HG02852 (cell line): ENCODE measurements at regions not wholly inside any gene's neighbourhood (a gene's known extent, or its start where the extent isn't known, plus 50 kb on each side); places are given as distances from the start of the nearest gene placed in this dataset.

Experiments used
- ATAC-seq: cut with Tn5 transposase; IDR thresholded peaks from one replicate; pipeline ENCODE4 v1.9.1; 2021; ENCODE audit warnings: mild to moderate bottlenecking, moderate library complexity; ENCODE audit not compliant: unreplicated experiment

DNA sequence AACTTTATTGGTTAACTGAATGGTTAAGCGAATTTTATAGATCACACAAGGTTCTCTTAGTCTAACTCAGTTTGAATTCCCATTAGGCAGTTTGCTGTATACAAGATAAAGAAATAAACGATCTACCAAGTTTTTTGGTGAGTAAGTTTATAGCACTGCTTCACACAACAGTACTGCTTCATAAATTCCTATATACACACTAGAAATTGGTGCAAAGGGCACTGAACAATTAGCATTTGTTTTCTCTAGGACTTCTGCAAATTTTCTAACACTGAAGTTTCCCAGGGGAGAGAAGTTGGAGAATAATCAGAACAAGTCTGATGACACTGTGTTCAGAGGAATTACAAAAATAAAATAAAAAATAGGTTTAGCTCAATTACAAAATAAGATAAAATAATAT lies 1138.8 kb upstream of the PCDH9 start:
- ATAC-seq: no peak

DNA sequence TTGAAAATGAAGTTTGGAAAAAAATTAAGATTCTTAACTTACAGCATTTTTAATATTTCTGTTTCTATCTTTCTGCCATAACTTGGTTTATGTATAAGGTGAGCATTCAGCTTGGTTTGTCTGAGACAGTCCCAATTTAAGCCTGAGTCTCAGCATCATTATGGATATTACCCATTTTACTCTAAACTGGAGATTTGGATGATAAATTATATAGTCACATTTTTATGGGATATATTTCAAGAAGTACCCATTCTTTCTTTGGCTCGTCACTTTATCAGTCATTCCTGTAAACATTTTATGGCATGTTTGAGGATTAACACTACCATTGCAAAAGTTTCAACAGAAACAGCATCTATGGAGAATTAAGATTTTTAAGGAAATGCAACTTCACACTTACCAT lies 1129.0 kb upstream of the PCDH9 start:
- no peak for ATAC-seq

DNA sequence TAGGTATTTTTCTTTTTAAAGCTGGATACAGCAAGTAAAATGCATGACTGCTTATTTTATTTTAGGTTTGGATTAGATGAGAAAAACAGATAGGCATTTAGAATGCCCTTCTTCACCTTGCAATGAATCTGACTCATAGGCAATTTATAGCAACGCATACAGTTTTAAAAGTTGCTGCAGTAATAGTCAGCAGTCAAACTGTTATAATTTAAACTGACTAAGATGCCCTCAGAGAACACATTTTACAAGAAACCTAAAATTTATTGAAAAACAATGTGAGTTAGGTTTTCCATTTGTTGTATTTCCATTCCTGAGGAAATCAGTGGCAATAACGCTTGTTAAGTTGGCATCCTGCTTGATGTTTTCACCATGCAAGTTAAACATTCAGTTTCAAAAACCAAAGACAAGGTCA lies 1128.2 kb upstream of the PCDH9 start:
- ATAC-seq: no peak

DNA sequence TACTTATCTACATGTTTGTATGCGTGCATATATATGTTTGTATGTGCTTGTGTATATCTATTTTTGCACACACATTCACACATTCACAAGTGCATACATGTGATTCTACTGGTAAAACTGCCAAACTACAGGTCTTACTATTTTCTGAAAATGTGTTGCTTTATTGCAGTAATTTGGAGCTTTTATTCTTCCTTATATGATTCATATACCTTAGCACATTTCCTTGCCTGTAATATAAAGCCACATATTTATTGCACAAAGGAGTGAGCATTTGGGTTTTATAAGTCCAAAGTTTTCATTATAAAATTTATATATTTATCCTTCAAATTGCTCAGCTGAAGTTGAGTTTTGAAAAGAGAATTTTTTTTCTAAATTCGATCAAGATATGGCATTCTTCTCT lies 1120.4 kb upstream of the PCDH9 start:
- no peak for ATAC-seq

DNA sequence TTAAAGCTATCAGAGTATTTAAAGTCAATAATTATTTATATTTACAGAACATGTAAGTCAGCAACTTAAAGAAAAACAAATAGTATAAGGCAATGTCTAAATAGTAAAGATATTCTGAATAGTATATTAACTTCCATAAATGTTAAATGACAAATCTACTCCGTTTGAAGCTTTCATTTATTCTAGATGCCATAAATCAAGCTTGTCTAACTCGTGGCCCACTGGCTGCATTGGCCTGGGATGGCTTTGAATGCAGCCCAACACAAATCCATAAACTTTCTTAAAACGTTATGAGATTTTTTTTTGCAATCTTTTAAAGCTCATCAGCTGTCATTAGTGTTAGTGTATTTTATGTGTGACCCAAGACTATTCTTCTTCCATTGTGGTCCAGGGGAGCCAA lies 1117.1 kb upstream of the PCDH9 start:
- ATAC-seq: no peak

DNA sequence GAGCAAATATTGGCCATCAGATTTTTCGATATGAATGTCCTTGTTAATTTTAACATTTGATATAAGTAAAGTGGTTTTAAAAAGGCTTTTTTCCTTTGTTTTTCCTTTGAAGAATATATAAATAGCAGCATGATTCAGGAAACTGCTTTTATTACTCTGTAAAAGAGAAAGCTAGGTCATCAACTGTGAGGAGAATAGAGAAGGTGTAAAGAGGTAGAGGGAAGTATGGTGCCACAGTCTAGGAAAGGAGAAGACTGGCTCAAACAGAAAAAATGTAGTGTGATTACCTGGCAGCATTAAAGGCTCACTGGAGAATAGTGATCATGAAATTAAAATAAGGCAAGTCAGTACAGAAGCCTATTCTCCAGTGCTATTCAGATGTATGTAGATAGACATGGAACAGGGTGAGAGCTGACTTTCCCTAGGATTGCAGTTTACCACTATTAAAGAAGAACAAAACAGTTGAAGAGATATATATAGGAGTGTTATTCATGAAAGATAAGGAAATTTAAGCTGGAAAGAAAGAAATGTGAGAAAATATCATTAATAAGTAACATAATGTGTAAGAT lies 1115.9 kb upstream of the PCDH9 start:
- ATAC-seq: no peak

DNA sequence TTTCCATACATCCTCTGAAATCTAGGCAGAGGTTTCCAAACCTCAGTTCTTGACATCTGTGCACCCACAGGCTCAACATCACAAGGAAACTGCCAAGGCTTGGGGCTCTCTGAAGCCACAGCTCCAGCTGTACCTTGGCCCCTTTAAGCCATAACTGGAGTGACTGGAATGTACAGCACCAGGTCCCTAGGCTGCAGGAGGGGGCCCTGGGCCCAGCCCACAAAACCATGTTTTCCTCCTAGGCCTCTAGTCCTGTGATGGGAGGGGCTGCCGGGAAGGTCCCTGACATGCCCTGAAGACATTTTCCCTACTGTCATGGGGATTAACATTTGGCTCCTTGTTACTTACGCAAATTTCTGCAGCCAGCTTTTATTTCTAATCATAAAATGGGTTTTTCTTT lies 1093.0 kb upstream of the PCDH9 start:
- ATAC-seq: no peak

DNA sequence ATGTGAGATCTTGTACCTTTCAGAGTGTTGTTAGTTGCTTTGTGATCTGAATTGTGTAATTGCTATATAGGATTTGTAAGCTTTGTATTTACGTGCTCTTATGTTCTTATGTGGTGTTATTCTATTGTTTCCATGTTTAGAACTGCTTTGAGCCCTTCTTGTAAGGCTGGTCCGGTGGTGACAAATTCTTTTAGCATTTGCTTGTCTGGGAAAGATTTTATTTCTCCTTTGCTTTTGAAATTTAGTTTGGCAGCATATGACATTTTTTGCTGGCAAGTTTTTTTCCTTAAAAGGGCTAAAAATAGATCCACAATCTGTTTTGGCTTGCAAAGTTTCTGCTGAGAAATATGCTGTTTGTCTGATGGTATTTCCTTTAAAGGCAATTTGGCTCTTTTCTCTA lies 1089.2 kb upstream of the PCDH9 start:
- ATAC-seq: no peak

DNA sequence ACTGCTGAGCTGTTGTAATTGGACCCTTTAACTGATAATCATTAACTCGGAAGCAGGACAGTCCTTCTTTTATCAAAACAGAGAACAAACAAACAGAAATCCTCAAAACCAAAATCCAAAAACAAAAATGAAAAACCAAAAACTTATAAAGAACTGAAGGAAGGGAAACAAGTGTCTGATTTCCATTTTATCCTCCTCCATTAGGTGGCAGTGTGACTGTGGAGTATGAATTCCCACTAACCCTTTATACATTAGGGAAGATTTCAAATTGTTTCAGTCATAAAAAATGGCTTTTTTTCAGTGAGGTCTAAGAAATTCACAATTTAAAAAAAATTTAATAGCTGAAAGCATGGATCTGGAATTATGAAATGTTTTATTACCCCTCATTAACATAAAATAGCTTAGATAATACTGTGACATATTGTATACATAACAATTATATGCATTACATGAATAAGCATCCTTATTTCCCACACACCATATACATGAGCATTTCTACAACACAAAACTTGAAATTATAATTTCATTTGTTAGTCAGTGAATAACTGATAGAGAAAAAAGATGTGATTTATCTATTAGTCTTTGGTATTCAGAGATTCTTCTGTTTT lies 1074.3 kb upstream of the PCDH9 start:
- peak; percentile 74 for ATAC-seq

DNA sequence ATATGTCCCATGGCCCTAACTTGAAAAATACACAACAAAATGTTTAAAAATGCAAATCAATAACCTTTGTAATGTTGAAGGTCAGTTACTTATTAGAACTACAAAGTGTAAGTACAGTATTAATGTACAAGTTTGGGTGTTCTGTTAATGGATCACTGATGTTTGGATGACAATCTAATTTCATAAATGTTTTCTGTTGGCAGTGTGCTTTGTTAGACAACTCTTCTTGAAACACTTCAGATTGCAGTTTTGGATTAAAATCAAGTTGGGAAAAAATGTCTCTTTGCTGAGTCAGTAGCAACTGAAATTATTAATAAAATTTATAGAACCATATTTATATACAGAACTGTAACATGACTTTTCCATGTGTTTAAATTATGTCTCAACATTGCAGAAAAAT lies 1063.5 kb upstream of the PCDH9 start:
- no peak for ATAC-seq

DNA sequence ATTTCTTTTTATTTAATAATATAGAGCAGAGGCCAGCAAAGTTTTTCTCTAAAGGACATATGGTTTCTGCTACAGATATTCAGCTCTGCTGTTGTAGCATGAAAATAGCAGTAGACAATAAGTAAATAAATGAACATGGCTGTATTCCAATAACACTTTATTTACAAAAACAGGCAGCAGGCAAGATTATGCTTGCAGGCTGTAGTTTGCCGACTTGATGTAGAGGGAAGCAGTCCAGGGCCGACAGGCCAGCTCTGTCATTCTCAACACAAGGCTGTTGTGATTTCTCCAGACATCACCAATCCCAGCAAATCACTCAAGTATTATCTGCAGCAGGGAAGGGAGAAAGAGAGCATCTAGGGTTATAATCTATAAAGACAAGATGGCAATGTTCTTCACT lies 1062.5 kb upstream of the PCDH9 start:
- no peak for ATAC-seq

DNA sequence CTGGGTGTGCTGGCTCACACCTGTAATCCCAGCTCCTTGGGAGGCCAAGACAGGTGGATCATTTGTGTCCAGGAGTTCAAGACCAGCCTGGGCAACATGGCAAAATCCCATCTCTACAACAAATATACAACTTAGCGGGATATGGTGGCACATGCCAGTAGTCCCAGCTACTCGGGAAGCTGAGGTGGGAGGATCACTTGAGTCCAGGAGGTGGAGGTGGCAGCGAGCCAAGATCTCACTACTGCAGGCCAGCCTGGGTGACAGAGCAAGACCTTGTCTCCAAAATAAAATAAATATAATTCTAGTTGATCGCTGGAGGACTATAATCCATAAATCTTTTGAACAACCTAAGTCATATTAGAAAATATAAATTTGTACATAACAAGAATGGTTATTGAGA lies 1061.5 kb upstream of the PCDH9 start:
- ATAC-seq: no peak

DNA sequence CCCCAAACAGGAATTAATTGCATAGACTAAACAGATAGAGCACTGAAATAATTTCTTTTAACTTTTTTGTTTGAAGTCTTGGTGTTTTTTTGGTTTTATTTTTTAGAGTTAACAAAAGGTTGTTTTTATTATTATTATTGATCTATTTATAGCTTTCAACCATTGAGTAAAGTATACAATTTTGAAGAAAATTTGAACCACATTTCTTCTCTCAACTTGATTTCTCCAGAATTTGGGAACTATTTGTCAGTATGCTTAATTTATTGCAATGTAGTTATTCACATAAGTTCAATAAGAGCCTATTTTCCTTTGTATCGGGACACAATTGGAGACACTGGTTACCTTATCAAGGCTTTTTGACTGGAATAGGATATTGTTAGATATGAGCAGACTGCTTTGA lies 1045.6 kb upstream of the PCDH9 start:
- ATAC-seq: no peak

DNA sequence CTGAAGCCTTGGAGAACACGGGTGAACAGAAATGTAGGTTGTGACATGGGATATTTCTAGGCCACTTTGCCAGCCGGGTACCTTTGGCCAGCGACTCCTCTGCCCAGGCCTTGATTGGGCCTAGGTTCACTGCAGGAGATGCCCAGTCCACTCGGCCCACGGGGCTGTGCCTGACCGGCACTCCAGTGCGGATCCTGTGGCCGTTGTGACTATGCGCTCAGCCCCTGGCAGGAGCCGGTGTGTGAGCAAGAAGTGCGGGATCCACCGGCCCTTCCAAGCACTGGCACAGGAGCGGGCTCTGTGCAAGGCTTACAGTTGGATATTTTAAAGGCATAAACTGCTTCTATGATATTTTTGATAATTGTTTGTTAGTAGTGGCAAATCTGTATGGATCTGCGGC lies 1042.5 kb upstream of the PCDH9 start:
- ATAC-seq: no peak

DNA sequence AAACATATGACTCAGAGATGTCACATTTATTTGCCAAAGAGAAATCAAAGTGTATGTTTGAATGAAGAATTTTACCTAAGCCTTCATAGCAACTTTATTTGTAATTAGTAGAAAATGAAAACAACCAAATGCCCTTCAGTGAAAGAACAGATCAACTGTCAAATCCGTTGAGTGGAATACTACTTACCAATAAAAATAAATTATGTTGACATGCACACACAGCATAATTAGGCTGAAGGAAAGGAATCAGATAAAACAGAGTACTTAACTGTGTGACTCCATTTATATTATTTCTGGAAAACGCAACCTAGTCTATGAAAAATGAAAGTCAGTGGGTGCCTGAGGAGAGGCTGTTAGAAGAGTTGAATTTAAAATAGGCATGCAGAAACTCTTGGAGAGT lies 1034.6 kb upstream of the PCDH9 start:
- ATAC-seq: no peak

DNA sequence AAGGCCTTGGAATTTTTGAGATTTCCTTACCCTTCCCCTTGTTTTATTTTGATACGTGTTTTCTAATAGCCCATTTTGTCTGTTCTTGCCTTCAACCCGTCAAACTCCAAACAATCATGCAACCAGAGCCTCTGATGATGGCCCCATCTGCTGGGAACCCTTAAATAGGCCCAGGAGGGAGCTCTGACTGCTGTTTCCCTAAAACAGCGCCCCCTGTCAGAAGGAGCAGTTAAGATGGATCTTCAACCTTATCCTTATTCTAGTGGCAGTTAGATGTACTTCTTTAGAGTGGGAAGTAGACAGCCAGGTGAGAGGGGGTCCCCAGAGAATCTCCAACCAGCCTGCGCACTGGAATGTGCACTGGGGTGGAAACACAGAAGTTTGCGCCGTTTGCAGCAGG lies 1031.0 kb upstream of the PCDH9 start:
- ATAC-seq: no peak

DNA sequence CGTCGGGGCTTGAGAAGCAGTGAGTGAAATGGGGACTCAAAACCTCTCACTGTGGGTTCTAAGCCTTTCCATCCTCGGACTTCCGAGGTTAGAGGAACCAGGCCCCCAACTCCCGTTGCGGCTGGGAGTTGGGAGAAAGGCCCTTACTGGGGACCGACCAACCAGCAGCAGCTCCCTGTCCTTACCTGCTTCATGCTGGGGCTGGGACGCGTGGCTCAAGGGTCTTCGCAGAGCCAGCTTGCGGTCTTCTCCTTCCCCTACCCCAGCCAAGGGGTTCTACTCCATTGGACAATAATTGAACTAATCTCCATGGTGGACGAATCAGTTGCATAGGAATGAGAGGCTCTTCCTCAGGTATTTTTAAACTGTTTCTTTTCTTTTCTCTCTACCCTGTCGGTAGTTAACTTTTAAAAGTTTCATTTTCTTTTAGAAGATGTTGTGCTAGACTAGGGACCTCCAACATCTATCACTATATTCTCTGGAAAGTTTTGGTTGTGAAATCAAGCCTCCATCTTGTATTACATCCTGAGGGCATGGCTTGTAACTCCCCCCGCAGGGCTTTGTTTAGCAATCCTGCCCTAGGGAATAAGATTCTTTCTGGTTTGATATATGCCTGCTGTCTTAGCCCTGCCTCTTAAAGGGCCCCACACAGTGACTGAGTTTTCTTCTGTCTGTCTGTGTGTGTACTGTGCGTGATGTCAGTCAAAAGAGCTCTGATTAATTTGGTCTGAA lies 1027.1 kb upstream of the PCDH9 start:
- no peak for ATAC-seq

DNA sequence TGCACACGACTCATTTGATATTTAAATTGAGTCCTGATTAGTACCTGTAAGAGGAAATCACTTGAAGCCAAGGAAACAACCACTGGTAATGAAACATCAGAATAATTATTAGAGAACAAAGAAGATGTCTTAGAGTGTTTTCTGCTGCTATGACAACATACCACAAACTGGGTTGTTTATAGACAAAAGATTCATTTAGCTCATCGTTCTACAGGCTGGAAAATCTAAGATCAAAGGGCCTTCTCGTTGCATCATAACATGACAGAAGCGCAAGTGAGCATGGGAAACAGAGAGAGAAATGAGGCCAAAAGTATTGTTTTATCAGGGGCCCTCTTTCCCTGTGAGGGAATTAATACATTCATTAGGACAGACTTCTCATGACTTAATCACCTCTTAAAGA lies 1024.0 kb upstream of the PCDH9 start:
- no peak for ATAC-seq

DNA sequence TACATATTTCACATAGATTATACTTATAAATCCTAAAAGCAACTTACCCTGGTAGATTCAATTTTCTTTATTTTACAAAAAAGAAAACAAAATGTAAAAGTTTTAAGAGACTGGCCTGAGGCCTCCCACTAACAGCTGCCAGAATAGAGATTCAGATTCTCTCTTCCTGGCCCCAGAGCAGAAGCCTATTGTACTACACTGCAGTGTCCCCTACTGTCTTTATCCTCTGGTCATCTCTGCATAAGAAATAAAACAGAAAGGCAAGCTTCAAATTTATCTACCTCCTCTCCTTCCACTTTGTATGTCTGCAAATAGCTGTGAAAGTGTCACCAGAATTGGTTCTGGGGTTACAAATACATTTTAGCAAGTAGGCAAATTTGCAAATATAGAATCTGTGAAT lies 1004.1 kb upstream of the PCDH9 start:
- ATAC-seq: no peak

DNA sequence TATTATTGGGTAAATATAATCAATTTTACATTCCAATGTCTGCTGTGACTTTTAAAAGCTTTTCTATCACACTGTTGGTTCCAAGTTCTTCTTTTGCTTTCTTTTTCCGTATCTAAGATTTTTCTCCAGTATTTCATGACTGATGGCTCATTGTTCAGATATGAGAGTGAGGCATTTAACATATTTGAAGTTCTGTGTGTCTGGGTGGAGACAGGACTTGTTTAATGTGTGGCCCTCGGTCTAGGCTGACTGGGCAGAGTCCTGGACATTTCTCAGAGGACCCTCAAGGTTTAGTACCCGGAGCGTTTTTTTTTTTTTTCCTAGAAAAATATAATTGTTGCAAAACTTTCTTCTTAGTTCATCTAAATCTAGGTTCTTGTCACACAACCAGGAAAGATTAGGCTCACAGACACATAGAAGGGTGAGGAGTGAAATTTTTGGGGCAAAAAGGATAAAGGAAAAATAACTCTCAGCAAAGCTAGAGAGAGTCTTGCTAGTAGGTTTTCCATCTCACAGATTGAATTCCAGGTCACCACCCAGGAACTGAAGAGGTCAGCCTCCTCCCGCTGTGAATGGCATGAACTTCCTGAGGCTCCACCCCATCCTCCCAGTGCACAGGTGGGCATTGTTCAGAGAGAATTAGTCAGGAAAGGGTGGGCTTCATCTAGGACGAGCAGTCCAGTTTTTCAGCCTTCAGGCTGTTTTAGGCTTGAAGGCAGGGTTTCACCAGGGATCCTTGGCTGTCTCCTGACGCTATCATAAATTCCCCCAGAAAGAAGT lies 1002.4 kb upstream of the PCDH9 start:
- no peak for ATAC-seq

DNA sequence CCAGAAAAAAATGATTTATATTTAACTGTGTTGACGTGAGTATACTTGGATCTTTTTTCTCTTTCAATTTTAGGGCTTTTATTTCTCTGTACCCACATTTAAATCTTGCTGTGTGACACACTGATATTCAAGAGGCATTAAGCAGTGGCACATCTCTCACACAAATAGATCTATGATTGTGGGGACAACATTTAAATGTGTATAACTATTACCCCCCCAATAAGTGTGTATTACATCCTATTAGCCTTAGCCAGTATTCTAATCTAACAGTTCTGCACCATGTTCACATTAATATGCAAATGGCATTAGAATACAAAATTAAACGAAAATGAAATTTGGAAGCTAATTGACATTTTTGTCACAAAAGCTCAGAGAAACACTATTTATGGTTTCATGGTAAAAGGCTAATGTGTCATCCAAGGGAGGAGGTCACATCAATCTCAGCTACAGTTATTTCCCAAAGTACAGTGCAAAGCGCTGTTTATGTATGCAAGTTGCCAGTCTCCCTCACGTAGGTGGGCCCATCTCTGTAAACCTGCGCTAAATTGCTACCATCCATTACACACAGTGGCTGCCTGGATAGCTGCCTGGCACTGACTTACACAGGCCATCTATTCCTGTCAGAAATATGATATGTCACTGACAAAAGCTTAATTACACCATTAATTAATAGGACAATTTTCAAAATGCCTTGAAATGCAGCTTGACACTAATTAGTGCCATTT lies 984.7 kb upstream of the PCDH9 start:
- no peak for ATAC-seq
